HG02870 (cell line): ENCODE measurements at regions not wholly inside any gene's neighbourhood (a gene's known extent, or its start where the extent isn't known, plus 50 kb on each side); places are given as distances from the start of the nearest gene placed in this dataset.
"Not testable (repeated sequence)": the region's sequence is repeated elsewhere in the genome, so short reads cannot be mapped to it uniquely, and the experiment has no call there.

Experiments used
- ATAC-seq: cut with Tn5 transposase; IDR thresholded peaks from one replicate; pipeline ENCODE4 v1.9.1; 2021; ENCODE audit warnings: mild to moderate bottlenecking, moderate library complexity; ENCODE audit not compliant: unreplicated experiment

- no peak for ATAC-seq
Observed at GRCh38 chr5:40356248-40356647, 323.5 kb upstream of the PTGER4 start.

GRCh38 chr5:40355846-40356245, 323.9 kb upstream of the PTGER4 start:
- no peak for ATAC-seq

- ATAC-seq, result no peak
Observed at GRCh38 chr5:40355181-40355580, 324.5 kb upstream of the PTGER4 start.

DNA sequence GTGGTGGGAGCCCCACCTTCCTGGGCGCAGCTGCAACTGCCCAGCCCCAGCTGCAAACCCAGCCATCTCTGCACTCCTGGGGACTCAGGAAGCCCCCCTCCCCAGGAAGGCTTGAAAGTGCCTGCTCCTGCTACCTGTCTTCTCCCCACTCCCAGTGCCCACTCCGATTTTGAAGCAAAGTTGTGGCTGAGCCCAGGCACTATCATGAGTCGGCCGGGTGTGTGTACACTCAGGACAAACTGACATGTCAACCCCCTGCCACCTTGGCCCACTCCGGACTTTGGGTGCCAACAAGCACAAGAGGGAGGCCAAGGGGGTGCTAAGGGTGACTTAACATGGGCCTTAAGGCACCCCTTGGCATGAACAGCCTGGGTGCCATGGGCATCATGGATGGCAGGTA, 325.5 kb upstream of the PTGER4 start:
- ATAC-seq, result no peak

DNA sequence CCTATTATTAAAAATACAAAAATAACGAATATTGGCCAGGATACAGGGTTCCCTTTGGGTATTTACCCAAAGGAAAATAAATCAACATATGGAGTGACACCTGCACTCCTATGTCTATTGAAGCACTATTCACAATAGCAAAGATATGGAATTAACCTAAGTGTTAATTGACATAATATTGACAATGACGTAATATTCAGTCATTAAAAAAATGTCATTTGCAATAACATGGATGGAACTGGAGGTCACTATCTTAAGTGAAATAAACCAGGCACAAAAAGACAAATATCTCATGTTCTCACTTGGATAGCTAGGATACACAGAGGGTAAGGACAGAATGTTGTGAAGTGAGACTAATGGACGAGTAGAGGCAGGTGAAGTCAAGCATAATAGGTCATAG, 326.3 kb upstream of the PTGER4 start:
- no peak for ATAC-seq

- ATAC-seq, result no peak
Observed at GRCh38 chr5:40347981-40348725, 331.6 kb upstream of the PTGER4 start.

- ATAC-seq, result no peak
Observed at GRCh38 chr5:40346901-40347300, 332.8 kb upstream of the PTGER4 start.

GRCh38 chr5:40338434-40338833, 341.3 kb upstream of the PTGER4 start:
- not testable (repeated sequence) for ATAC-seq

GRCh38 chr5:40334242-40334635, 345.5 kb upstream of the PTGER4 start:
- ATAC-seq, result no peak

DNA sequence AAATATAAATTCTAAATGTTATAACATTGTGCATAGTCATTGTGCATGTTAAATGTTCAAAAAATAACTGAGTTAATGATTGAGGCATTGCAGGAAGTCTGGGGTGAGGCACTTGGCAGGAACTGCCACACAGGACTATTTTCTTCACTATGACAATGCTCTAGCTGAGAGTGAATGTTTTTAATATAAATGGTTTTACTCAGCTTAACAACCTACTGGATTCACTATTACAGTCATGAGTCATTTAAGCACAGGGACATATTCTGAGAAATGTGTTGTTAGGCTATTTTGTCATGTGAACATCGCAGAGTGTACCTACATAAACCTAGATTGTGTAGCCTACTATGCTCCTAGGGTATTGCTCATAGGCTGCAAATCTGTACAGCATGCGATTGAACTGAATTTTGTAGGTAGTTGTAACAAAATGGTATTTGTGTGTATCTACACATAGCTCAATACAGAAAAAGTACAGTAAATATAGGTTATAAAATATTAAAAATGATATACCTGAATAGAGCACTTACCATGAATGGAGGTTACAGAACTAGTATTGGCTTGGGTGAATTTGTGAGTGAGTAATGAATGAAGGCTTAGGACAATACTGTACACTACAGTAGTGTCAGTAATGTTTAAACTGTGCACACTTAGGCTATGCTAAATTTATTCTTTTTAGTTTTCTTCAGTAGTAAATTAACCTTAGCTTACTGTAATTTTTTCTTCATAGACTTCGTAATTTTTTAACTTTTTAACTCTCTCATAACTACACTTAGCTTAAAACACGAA, 346.1 kb upstream of the PTGER4 start:
- ATAC-seq, result no peak

DNA sequence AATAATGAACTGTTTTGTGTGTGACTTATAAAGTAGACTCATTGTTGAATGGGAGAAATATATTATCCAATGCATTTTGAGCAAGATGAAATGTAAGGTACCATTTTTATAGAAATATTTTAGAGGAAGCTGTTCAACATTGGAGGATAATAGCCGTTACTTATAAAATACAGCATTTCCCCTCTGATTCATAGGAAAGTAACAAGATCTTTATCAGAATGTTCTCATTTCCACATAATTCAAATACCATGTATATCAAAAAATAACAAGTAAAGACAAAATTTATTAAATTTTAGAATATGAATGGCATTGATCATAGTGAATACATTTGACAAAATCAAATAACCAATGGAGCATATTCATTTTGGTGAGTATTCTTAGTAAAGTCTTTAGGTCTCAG, 346.7 kb upstream of the PTGER4 start:
- no peak for ATAC-seq

DNA sequence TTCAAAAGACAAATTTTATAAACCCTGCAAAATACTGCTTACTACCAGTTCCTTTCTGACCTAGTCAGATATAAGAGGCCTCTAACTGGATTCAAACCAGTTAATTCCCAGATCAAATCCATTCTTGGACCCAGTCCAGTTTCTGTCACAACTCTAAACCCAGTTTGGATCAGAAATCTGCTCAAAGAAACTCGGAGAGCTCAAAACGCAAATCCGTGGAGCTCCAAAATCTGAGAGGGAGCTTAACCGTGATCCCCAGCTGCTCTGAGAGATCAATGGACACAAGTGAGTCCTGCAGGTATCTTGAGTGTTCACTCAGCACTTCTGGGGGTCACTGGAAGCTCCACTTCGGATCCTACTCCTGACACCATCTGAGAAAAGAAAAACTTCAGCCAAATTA, 348.1 kb upstream of the PTGER4 start:
- ATAC-seq, result no peak

DNA sequence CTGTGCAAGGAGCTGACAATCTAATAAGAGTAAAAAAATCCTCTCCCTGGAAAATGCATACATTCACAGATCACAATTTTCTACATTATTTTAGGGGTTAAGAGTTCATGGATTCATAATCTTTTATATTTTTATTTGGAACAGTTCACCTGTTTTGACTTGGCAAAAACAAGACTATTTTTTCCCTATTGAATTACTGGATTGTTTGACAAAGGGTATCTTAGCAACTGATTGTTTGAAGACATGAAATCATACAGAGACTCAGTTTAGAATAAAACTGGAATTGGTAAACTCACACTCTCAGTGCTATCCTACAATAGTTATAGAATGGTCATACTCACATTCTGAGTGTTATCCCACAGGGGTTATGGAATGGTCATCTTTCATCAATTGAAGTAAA, 358.2 kb upstream of the PTGER4 start:
- no peak for ATAC-seq

- no peak for ATAC-seq
Observed at GRCh38 chr5:40318395-40318794, 361.3 kb upstream of the PTGER4 start.

DNA sequence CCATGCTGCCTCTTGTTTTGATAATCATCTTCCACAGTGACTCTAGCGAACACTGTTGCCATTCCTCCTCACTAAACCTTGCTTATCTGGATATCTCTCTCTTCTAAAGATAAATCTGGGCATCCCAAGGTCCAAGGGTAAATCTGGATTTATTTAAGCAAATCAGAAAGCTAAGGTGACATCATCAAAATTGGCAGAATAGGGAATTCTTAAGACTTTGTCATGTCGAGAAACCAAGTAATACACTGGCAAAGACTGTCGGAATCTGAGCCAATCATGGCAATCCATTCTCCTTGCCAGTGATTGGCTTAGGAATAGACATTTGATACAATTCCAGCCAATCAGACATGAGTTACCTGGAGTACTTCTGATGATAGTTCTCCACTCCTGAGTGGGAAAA, 362.7 kb upstream of the PTGER4 start:
- ATAC-seq, result no peak

GRCh38 chr5:40315126-40315525, 364.6 kb upstream of the PTGER4 start:
- ATAC-seq, result no peak

DNA sequence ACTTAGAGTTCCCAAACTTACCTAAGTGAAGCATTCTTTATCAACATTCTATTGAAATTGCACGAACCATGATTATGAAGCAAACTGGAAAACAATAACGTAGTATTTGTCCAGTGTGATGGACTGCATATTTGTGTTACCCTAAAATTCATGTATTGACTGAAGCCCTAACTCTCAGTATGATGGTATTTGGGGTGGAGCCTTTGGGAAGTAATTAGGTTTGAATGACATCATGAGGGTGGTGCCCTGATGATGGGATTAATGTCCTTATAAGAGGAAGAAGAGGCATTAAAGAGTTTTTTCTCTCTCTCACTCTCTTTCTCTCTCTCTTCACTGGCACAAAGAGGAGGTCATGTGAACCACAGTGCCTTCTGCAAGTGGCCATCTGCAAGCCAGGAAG, 365.4 kb upstream of the PTGER4 start:
- ATAC-seq, result no peak

GRCh38 chr5:40312205-40312604, 367.5 kb upstream of the PTGER4 start:
- ATAC-seq, result no peak

DNA sequence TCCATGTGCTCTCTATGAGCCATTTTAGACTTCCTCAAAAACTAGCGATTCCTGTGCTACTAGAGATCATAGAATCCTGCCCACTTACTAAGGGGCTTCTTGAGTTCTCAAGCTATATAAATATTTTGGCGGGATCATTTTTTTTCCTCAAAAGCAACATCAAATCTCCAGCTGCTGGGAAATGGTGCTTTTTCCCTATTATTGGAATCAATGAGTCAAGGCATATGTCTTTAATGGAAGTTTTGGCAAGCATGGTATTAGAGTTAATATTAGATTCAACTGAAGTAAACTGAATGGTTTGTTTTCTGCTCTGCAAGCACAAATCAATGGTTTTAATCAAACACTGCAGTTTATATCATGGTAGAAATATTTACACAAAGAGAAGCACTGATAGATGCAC, 369.9 kb upstream of the PTGER4 start:
- ATAC-seq, result no peak

GRCh38 chr5:40308867-40309266, 370.8 kb upstream of the PTGER4 start:
- no peak for ATAC-seq

GRCh38 chr5:40307920-40308319, 371.8 kb upstream of the PTGER4 start:
- no peak for ATAC-seq

DNA sequence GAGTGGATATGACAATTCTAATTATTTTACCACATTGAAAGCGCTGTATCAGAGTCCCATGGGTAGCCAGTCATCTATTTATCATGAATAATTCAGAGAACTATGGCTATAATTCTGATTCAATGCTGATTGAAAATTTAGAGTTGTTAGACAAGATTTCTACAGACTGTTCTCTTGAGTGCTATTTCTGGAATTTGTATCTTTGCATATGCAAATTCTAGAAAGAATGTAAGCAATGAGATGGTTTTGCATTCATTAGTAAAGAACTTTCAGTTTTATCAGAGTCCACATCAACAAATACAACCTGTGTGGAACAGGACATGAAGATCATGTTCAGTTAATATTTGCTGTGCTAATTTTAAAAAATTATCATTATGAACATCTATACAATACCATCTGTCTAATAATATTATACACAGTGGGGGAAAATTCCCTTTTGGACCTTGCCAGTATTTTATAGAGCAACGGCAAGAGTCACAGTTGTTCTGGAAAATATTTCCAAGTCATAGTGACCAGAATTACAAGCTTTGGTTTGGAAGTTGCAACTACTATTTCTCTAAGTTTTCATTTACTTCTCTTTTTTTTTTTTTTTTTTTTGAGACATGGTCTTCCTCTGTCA, 372.7 kb upstream of the PTGER4 start:
- ATAC-seq, result no peak
